Omental fat pad (tissue), 3 donors: ENCODE measurements at regions not wholly inside any gene's neighbourhood (a gene's known extent, or its start where the extent isn't known, plus 50 kb on each side); places are given as distances from the start of the nearest gene placed in this dataset.

ENCODE experiments used
- ATAC-seq: fragments of 150-250 bp; one replicate; pipeline ENCODE4 v1.9.1; 2016; ENCODE audit warnings: mild to moderate bottlenecking, moderate library complexity; ENCODE audit not compliant: low FRiP score
- DNase-seq: peaks from one replicate; pipeline ENCODE4 v3.0.0-alpha.2; 2019; ENCODE audit warnings: low spot score
- CTCF ChIP-seq, 3 donors: fragments of 450-650 bp; IDR thresholded peaks; one replicate each; pipeline ENCODE4 v1.5.1; 2016 to 2017; ENCODE audit warnings: antibody characterized with exemption in 3 of 3, mild to moderate bottlenecking in 3 of 3, moderate library complexity in 2 of 3

DNA sequence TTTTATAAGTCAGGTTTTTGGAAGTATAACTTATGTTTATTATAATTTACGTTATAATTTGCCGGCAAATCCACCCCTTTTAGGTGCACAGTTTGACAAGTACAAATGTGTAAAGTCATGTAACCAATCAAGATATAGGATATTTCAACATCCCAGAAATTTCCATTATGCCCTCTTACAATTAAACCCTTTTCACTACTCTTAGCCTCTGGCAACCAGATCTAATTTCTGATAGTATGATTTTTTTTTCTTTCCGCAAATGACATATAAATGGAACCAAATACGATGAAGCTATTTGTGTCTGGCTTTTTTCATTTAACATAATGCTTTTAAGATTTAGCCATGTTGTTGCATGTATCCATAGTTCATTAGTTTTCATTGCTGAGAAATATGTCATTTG, 69.5 kb upstream of the HTATIP2 start:
- no peak for ATAC-seq
- no peak for TF ChIP-seq CTCF (IDR thresholded peaks at IDR 0.05)

DNA sequence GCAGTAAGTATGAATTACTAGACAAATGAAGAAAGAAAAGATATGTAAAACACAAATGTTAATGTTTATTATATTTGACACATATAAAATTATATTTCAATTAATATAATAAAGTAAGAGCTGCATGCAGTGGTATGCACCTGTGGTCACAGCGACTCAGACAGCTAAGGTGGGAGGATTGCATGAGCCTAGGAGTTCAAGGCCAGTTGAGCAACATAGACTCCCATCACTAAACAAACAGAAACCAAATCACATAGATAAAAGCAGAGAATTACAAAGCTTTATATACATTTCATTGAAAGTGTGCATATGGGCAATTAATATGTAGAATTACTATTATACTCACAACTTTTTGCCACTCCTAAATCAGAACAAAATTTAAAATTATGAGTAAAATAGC, 70.0 kb upstream of the HTATIP2 start:
- DNase-seq: no peak
- no peak for ATAC-seq
- no peak for TF ChIP-seq CTCF (IDR thresholded peaks at IDR 0.05)

More for the DNA sequence above, 69.5 kb upstream of the HTATIP2 start:
- DNase-seq: no peak

- TF ChIP-seq CTCF (IDR thresholded peaks at IDR 0.05): no peak
- DNase-seq (no peak), ATAC-seq (no peak)
Measured at GRCh38 chr11:20289732-20290131, 73.8 kb upstream of the HTATIP2 start.

- ATAC-seq (no peak), DNase-seq (no peak)
- no peak for TF ChIP-seq CTCF (IDR thresholded peaks at IDR 0.05)
Measured at GRCh38 chr11:20283475-20283874, 80.0 kb upstream of the HTATIP2 start.

DNA sequence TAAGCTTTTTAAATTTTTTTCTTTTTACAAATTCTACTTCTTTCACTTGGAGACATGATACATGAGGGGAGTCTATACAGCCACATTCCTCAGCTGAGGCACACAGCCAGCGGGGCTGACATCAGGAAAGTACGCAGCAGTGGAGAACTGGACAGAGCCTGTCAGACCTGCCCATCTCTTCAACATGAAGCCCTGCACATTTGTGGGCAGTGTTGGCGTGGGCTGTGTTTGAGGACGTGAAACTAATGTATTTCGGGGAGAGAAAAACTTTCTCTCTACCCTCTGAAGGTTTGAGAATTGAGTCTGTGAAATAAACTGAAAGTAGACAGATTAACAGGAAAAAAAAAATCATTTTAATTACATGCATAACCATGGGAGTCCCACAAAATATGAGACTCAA, 84.8 kb upstream of the HTATIP2 start:
- no peak for TF ChIP-seq CTCF (IDR thresholded peaks at IDR 0.05)
- DNase-seq (no peak), ATAC-seq (no peak)

DNA sequence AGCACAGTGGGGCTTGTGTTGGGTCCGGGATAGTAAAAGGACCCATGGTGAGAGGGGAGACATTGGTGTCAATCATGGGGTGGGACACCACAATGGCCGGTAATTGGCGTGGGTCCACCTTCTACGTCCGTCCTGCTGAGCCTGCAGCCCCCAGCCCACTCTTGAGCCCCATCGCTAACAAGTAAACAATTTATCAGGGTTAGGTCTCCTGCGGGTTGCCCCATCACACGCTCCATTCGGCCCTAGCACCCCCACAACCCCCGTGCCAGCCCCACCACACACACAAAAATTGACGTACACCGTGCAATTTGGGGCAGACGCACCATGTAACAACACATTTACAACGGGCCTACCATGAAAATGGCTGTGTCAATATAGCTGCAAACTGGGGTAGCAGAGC, 86.5 kb upstream of the HTATIP2 start:
- TF ChIP-seq CTCF (IDR thresholded peaks at IDR 0.05): no peak
- DNase-seq (no peak), ATAC-seq (no peak)

DNA sequence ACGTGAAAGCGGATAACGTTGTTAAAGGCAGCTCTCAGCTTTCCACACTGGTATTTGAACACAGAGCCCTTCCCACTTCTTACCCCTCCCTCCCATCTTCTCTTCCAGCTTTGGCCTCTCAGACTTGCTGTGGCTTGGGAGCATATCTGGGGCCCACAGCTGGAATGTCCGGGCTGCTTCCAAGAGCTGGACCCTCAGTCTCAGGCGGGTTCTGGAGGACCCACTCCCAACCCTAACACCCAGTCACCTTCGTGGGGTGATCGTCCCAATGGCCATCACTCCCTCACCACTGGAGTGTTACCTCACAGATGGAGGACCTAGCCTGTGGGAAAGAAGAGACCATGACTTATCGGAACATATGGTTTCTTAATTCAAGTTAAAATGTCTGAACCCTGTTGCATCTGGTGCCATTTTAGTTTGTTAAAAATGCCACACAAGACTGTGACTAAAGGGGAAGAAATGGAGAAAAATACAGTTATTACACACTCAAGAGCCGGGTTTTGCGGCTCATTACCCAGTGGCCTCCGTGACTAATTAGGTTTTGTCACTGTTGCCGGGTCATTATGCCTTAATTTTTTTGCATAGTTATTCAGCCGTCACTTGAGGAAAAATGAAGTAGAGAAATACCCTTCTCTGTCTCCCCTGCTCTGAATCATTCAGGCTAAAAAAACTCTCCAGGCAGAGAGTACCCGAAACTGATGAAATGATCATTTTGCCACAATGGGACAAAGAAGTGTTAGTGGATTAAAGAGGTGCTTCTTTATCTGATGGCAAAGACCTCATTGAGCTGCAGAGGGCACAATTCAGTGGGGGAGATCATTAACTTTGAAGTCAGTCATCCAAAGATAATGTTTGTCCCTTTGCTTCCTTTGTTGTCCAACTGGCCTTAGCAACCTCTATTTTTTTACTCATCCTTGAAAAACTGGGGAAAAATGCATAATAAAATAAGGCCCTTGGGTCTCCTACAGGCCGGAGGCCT, 87.2 kb upstream of the HTATIP2 start:
- ATAC-seq: no peak

More for the DNA sequence above, 87.2 kb upstream of the HTATIP2 start:
- TF ChIP-seq CTCF (IDR thresholded peaks at IDR 0.05): no peak
- no peak for DNase-seq
